RWPE2 (cell line): ENCODE measurements at regions not wholly inside any gene's neighbourhood (a gene's known extent, or its start where the extent isn't known, plus 50 kb on each side); places are given as distances from the start of the nearest gene placed in this dataset.

Experiments
- ATAC-seq: fragments of 200-7000 bp; cut with Tn5 transposase; 3 replicates; pipeline ENCODE4 v1.9.1; 2021; ENCODE audit warnings: low read depth
- DNase-seq: peaks from one replicate; pipeline ENCODE4 v3.0.0-alpha.2; 2020; ENCODE audit warnings: low spot score
- H3K27ac ChIP-seq: fragments of 450-650 bp; 2 replicates; pipeline ENCODE4 v1.5.1; 2017; ENCODE audit warnings: mild to moderate bottlenecking; ENCODE audit not compliant: poor library complexity, severe bottlenecking
- H3K27me3 ChIP-seq: fragments of 250-450 bp; sonication (Bioruptor Pico); 2 replicates; pipeline ENCODE4 v1.5.1; 2021; ENCODE audit warnings: mild to moderate bottlenecking, moderate library complexity; ENCODE audit not compliant: insufficient read depth, poor library complexity, severe bottlenecking
- H3K36me3 ChIP-seq: fragments of 250-450 bp; sonication (Bioruptor Pico); 2 replicates; pipeline ENCODE4 v1.5.1; 2020; ENCODE audit warnings: low read depth, mild to moderate bottlenecking, moderate library complexity
- H3K4me1 ChIP-seq: fragments of 250-450 bp; sonication (Bioruptor Pico); 2 replicates; pipeline ENCODE4 v1.5.1; 2021; ENCODE audit warnings: mild to moderate bottlenecking, moderate library complexity; ENCODE audit not compliant: insufficient read depth, poor library complexity, severe bottlenecking
- H3K4me3 ChIP-seq: fragments of 250-450 bp; sonication (Bioruptor Pico); 2 replicates; pipeline ENCODE4 v1.5.1; 2021; ENCODE audit warnings: mild to moderate bottlenecking, moderate library complexity; ENCODE audit not compliant: severe bottlenecking
- H3K9me3 ChIP-seq: fragments of 250-450 bp; sonication (Bioruptor Pico); 2 replicates; pipeline ENCODE4 v1.5.1; 2021; ENCODE audit warnings: mild to moderate bottlenecking, moderate library complexity; ENCODE audit not compliant: severe bottlenecking
- TF ChIP-seq, protein P1 (sequence below): fragments of 450-650 bp; IDR thresholded peaks from one replicate; pipeline ENCODE4 v1.5.1; 2017; ENCODE audit warnings: mild to moderate bottlenecking, moderate library complexity; ENCODE audit not compliant: poor library complexity, severe bottlenecking

DNA sequence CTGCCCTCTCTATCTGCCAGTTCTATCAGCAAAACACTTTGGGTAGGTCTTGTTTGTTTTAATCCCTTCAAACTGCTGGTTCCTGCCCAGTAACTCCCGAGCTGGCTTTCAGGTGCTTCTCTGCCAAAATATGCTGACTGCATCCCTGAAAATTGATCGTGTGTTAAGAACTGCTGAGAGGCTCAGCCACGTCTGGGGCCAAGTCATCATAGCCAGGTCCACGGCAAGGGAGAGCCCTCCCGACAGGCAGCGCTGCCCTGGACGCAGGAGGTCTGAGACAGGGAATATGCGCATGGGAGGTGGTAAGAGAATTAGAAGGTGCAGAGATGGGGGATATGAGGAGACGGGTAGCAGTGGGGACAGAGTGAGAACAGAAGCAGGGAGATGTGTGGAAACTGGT is 179.7 kb upstream of the TOPAZ1 start:
- peaks cover 20% of the 10 kb centered on the region for H3K36me3 ChIP-seq
- DNase-seq (no peak), ATAC-seq (no peak)
- TF ChIP-seq, protein P1, sequence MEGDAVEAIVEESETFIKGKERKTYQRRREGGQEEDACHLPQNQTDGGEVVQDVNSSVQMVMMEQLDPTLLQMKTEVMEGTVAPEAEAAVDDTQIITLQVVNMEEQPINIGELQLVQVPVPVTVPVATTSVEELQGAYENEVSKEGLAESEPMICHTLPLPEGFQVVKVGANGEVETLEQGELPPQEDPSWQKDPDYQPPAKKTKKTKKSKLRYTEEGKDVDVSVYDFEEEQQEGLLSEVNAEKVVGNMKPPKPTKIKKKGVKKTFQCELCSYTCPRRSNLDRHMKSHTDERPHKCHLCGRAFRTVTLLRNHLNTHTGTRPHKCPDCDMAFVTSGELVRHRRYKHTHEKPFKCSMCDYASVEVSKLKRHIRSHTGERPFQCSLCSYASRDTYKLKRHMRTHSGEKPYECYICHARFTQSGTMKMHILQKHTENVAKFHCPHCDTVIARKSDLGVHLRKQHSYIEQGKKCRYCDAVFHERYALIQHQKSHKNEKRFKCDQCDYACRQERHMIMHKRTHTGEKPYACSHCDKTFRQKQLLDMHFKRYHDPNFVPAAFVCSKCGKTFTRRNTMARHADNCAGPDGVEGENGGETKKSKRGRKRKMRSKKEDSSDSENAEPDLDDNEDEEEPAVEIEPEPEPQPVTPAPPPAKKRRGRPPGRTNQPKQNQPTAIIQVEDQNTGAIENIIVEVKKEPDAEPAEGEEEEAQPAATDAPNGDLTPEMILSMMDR, result no peak
- no peaks in the 10 kb centered on the region for H3K27me3 ChIP-seq
- H3K4me3 ChIP-seq, result no peak overlapping the region
- H3K27ac ChIP-seq, result no peak overlapping the region
- no peaks in the 10 kb centered on the region for H3K9me3 ChIP-seq
- peaks cover 15% of the 10 kb centered on the region for H3K4me1 ChIP-seq

DNA sequence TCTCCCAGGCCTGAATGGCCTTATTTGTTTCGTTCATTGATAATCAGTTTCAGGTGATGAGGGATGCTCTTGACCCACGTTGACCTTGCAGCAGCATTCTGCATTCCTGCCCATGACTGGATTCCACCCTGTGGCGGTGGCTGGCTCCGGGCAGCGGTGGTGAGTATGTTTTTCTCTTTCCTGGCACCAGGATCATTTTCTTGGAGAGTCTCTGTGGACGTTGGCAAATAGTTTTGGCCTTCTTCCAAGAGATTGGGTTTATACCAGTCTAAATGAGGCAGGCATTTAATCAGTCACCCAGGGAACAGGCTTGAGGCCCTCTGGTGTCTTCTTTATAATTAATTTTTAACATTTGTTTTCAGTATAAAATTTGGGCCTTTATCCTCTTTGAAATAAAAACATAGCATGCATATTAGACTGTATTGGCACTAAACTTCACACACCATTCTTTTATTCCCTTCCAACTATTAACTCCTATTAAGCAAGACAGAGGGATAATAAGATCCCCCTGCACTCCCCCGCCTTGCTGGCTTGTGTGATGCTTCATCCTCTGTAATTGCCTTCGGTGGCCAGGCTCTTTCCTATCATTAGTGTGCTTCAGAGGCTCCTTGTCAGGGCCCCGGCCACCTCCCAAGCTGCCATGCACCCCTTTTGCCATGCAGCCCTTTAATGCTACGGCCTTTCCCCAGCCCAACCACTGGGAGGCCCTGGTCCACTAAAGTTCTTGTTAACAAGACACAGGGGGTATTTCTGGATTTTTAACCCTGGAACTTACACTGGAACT is 176.2 kb upstream of the TOPAZ1 start:
- Histone ChIP-seq H3K36me3 (peaks cover 13% of the 10 kb centered on the region), H3K9me3 (no peaks in the 10 kb centered on the region), H3K4me1 (peaks cover 17% of the 10 kb centered on the region), H3K27me3 (no peaks in the 10 kb centered on the region), H3K4me3 (no peak overlapping the region), H3K27ac (no peak overlapping the region)
- no peak for DNase-seq
- TF ChIP-seq, protein P1, result peak; percentile 14
- peak; percentile 85 for ATAC-seq

DNA sequence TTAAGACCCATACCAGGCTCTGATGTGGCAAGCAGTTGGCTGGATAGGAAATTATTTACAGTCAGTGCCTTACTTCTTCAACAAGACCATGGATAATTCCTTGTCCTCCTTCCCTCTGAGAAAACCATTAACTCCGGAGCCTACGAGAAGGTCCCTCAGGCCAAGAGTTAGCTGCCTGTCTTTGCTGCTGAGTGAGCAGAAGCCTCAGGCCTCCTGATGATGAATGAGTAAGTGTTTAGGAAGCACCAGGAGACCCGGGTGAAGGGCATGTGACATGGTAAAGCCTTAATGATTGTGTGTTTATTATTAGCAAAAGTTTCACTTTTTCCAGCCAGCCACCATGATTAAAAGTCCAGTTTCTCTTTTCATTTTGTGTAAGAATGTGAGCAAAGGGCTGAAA is 174.9 kb upstream of the TOPAZ1 start:
- Histone ChIP-seq H3K9me3 (no peaks in the 10 kb centered on the region), H3K27me3 (no peaks in the 10 kb centered on the region), H3K36me3 (peaks cover 14% of the 10 kb centered on the region; the same call in 1 of the 2 replicates), H3K27ac (no peak overlapping the region), H3K4me3 (no peak overlapping the region), H3K4me1 (peaks cover 17% of the 10 kb centered on the region)
- ATAC-seq, result no peak
- TF ChIP-seq, protein P1, result no peak
- no peak for DNase-seq

DNA sequence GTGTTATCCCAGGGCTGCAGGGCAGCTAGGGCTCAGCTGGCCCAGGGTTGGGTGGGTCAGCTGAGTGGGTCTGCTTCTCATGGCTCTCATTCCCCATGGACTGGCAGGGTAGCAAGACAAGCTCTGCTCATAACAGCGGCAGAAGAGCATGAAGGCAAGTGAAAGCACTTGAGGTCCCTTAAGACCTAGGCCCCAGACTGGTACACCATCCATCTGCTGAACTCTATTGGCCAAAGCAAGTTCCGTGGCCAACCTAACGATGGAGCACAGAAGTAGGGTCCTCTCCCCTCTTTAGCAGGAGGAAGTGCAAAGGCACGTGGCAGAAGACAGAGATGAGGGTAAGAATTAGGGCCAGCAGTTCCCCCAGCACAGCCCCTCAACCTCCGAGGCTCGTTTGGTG is 174.3 kb upstream of the TOPAZ1 start:
- Histone ChIP-seq H3K27me3 (no peaks in the 10 kb centered on the region), H3K27ac (no peak overlapping the region), H3K9me3 (no peaks in the 10 kb centered on the region), H3K4me1 (peaks cover 17% of the 10 kb centered on the region), H3K36me3 (peaks cover 14% of the 10 kb centered on the region; the same call in 1 of the 2 replicates), H3K4me3 (no peak overlapping the region)
- DNase-seq (no peak), ATAC-seq (no peak)
- TF ChIP-seq, protein P1, result no peak

DNA sequence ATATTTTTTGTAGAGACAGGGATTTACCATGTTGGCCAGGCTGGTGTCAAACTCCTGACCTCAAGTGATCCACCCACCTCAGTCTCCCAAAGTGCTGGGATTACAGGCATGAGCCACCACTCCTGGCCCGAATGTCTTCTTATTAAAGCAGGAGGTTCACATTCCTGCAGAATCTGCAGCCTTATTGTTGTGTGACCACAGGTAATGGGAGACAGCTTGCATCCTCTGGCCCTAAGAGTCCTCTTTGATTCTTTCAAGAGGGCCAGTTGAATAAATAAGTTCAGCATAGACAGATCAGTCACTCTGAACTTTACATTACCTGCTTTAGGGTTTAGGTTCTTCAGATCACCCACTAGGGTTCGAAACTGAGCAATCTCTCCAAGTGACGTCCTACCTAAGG is 172.9 kb upstream of the TOPAZ1 start:
- no peaks in the 10 kb centered on the region for H3K27me3 ChIP-seq

More for the DNA sequence above, 172.9 kb upstream of the TOPAZ1 start:
- ATAC-seq, result no peak
- peak overlapping the region; percentile 18 for H3K27ac ChIP-seq
- peaks cover 17% of the 10 kb centered on the region for H3K4me1 ChIP-seq
- DNase-seq, result no peak
- TF ChIP-seq, protein P1, result no peak
- H3K36me3 ChIP-seq, result peaks cover 14% of the 10 kb centered on the region; the same call in 1 of the 2 replicates
- H3K9me3 ChIP-seq, result no peaks in the 10 kb centered on the region
- no peak overlapping the region for H3K4me3 ChIP-seq
